VCaP (cell line): ENCODE measurements at regions not wholly inside any gene's neighbourhood (a gene's known extent, or its start where the extent isn't known, plus 50 kb on each side); places are given as distances from the start of the nearest gene placed in this dataset.
"Not testable (repeated sequence)": the region's sequence is repeated elsewhere in the genome, so short reads cannot be mapped to it uniquely, and the experiment has no call there.

ENCODE experiments used
- H3K27ac ChIP-seq: fragments of 450-650 bp; 2 replicates; pipeline ENCODE4 v1.5.1; 2017
- CTCF ChIP-seq: fragments of 450-650 bp; conservative IDR thresholded peaks from 2 replicates; pipeline ENCODE4 v1.5.1; 2017; ENCODE audit warnings: mild to moderate bottlenecking, moderate library complexity

- TF ChIP-seq CTCF: no peak
- H3K27ac ChIP-seq: no peak overlapping the region
Observed at GRCh38 chr10:9243941-9244411, 1189.5 kb downstream of the GATA3 start.

DNA sequence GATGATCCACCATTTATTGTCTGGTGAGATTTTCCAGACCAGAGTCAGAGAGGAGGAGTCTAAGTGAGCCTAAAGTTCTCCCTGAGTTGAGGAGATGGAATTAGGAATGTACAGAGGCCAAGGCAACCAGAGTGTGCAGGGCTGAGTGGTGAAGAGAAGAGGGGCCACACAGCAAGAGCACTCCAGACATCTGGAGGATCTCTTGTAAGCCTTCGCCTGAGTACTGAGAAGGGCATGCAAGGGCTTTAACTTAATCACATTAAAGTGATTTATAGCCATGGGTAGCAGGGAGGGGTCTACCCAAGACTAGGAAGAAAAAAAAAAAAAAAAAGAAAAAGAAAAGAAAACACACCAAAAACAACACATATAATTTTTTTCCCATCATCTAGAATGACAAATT is 1190.4 kb downstream of the GATA3 start:
- H3K27ac ChIP-seq: no peak overlapping the region
- no peak for TF ChIP-seq CTCF

DNA sequence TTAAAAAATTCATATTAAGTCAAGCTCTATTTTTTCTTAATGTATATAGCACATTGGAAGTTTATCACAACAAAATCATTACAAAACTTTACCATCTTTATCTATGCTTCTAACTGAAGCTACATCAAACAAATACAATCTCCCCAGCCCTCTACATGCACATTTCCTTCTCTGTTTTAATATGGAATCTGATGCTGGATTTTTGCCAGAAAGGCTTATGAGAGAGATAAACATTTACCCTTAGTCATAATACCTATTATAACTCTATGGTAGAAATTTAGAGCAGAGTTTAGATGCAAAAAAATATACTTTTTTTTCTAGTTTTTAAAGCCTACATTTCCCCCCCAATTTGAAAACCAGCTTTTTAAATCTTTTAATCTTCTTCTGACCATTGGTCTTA is 1198.6 kb downstream of the GATA3 start:
- TF ChIP-seq CTCF: no peak
- no peak overlapping the region for H3K27ac ChIP-seq

- TF ChIP-seq CTCF: no peak
- H3K27ac ChIP-seq: no peak overlapping the region
Observed at GRCh38 chr10:9254353-9254752, 1199.9 kb downstream of the GATA3 start.

- TF ChIP-seq CTCF: no peak
- H3K27ac ChIP-seq: no peak overlapping the region
Observed at GRCh38 chr10:9260690-9261089, 1206.2 kb downstream of the GATA3 start.

GRCh38 chr10:9262770-9263169 is 1208.3 kb downstream of the GATA3 start:
- H3K27ac ChIP-seq: no peak overlapping the region
- TF ChIP-seq CTCF: no peak

- TF ChIP-seq CTCF: no peak
- no peak overlapping the region for H3K27ac ChIP-seq
Observed at GRCh38 chr10:9268176-9268575, 1213.7 kb downstream of the GATA3 start.

DNA sequence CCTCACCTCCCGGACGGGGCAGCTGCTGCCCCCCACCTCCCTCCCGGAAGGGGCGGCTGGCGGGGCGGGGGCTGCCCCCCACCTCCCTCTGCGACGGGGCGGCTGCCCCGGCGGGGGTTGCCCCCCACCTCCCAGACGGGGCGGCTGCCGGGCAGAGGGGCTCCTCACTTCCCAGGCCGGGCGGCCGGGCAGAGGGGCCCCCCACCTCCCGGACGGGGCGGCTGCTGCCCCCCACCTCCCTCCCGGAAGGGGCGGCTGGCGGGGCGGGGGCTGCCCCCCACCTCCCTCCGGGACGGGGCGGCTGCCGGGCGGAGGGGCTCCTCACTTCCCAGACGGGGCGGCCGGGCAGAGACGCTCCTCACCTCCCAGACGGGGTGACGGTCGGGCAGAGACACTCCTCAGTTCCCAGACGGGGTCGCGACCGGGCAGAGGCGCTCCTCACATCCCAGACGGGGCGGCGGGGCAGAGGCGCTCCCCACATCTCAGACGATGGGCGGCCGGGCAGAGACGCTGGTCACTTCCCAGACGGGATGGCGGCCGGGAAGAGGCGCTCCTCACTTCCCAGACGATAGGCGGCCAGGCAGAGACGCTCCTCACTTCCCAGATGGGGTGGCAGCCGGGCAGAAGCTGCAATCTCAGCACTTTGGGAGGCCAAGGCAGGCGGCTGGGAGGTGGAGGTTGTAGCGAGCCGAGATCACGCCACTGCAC is 1218.8 kb downstream of the GATA3 start:
- H3K27ac ChIP-seq: not testable (repeated sequence)
